Stimulated activated naive CD4-positive, alpha-beta T cell treated with Interleukin-2 at 50 U/mL for 16 hours (primary cell): ENCODE measurements at regions not wholly inside any gene's neighbourhood (a gene's known extent, or its start where the extent isn't known, plus 50 kb on each side); places are given as distances from the start of the nearest gene placed in this dataset.

ENCODE experiments used
- DNase-seq: peaks from one replicate; lab custom pipeline; 2025; lab: John Stamatoyannopoulos, UW

DNA sequence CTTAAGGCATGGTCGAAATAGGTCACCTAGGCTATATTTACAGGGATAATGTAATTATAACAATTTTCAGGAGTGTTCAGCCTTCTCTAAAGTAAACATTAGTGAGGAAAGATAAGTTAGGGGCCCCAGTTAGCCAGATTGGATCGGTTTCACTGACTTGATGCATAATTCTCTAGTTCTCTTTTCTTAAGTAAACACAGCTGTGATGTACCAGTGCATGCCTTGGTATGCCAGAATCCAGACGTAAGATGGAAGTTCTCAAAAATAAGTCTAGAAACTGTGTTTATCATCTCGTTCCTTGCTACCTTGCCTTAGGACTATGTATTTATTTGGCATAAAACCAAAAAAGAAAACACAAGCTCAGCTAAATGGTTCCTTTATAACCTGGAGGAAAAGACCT, 442.2 kb upstream of the CLINT1 start:
- DNase-seq, result no peak

- DNase-seq, result no peak
Measured at GRCh38 chr5:158300256-158300655, 441.3 kb upstream of the CLINT1 start.

- no peak for DNase-seq
Measured at GRCh38 chr5:158297002-158297527, 438.1 kb upstream of the CLINT1 start.

DNA sequence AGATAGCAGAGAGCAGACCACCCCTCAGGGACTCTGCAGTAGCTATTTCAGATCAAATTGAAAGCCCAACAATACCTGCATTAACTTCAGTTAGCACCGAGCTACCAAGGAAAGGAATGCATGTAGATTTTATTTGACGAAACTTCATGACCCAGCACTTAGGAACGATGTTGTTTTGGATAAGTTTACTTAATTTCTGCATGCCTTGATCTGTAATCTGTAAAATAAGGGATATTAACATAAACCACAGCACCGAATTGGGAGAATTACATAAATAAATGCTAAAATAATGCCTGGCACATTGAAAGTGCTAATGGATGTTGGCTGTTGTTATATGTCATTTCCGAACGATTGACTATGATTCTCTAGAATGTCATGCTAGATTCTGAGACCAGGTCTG, 435.8 kb upstream of the CLINT1 start:
- no peak for DNase-seq

GRCh38 chr5:158292981-158293380, 434.0 kb upstream of the CLINT1 start:
- DNase-seq, result no peak

- DNase-seq, result no peak
Measured at GRCh38 chr5:158289967-158290366, 431.0 kb upstream of the CLINT1 start.

GRCh38 chr5:158288272-158288657, 429.3 kb upstream of the CLINT1 start:
- no peak for DNase-seq

DNA sequence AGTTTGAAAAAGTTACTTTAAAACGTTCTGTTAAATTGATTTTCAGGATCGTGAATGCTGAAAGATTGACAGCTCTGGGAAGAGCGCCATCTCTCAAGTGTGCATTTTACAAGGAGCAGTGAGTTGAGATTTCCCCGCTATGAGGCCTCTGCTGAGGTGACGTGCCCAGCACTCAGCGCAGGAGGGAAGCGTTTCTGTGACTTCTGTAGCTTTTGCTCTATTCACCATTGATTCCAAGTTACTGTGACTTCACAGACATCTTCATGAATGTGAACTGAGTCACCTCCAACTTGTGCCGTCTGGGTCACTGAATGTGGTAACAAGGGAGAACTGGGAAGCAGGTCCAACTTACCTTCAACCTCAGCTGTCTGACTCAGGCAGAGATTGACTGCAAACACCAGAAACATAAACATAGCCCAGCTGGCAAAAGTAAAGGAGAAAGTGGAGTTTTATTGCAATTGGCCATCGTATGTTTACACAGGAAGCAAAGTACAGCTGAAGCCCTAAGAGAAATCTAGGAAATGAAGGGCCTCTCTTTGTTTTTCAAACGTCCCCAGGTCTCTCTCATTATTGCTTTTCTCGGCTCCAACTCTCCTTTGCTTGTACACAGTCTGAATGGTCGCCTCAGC, 428.8 kb upstream of the CLINT1 start:
- DNase-seq, result no peak

DNA sequence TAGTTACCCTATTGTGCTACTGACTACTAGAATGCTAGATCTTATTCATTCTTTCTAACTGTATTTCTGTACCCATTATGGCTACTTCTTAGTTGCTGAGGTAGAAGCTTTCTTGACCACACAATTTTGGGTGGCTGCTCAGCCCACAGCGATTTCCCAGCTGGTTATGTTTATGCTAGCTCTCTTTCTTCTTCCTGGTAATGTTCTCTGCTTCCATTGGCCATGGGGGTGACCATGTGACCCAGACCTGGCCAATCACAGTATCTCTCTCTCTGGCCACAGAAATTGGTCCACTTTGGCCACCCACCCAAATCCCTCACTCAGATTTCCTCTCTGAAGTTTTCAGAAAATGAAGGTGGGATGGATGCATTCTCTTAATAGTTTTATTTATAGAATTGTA, 427.9 kb upstream of the CLINT1 start:
- DNase-seq, result no peak

- no peak for DNase-seq
Measured at GRCh38 chr5:158285698-158286097, 426.8 kb upstream of the CLINT1 start.

- no peak for DNase-seq
Measured at GRCh38 chr5:158284242-158284641, 425.3 kb upstream of the CLINT1 start.

DNA sequence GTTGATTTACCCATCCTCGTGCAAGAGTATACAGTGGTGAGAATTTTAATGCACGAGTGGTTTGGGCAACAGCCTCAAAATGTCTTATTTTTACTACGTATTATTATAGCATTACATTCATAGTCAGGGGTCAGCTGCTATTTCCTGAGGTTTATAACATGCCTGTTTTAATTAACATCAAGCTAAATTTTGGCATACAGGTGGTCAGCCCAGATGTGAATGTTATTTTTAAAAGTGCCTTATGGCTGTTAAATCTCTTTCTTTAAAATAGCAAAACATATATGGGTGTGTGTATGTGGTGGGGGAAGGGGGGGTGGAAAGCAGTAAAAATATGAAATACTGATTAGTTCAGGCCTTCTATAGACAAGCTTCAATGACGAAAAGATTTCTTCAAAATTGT, 424.5 kb upstream of the CLINT1 start:
- DNase-seq, result no peak

- DNase-seq, result no peak
Measured at GRCh38 chr5:158278216-158278925, 419.4 kb upstream of the CLINT1 start.

- DNase-seq, result no peak
Measured at GRCh38 chr5:158277276-158277675, 418.3 kb upstream of the CLINT1 start.

GRCh38 chr5:158276692-158277091, 417.7 kb upstream of the CLINT1 start:
- DNase-seq, result no peak

GRCh38 chr5:158275511-158275910, 416.6 kb upstream of the CLINT1 start:
- DNase-seq, result no peak

DNA sequence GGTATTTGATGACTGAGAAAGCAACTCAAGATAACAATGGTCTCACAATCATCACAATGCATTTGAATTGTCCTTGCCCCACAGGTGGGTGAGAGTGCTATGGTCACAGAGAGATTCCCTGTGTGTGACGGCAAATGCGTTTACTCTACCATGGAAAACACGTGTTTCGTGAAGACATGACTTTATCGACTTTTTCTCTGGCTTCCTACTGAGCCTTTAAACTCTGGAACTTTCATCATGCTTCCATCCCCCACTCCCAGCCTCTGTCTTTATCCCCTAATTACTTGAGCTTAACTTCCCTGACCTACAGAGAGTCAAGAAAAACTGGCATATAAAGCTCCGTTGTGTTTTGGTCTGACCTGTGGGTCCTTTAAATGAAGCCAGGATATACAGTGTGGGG, 414.1 kb upstream of the CLINT1 start:
- DNase-seq, result no peak

- no peak for DNase-seq
Measured at GRCh38 chr5:158272409-158272808, 413.5 kb upstream of the CLINT1 start.

DNA sequence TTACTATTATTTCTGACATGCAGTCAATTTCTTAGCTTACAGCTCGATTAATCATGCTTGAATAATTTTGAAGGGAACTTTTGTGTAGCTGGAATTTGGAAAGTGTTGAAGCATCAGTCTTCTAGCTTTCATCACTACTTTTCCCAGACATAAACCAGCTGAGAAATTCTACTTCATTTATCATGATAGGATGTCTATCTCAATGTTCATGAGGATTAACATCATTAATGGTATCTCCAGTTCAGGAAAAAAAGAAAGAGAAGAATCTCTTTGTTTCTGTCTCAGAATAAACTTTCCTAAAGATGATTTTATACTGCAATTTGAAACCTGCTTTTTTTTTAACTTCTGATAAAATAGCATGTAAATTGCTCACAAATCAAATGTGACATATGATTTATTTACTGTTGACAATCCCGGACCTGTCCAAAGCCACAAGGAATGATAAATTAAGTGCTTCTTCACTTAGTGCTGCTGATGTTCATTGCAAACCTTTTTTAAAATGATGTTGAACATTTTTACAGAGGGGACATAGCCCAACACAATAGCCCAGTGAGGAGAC, 412.1 kb upstream of the CLINT1 start:
- DNase-seq, result no peak

DNA sequence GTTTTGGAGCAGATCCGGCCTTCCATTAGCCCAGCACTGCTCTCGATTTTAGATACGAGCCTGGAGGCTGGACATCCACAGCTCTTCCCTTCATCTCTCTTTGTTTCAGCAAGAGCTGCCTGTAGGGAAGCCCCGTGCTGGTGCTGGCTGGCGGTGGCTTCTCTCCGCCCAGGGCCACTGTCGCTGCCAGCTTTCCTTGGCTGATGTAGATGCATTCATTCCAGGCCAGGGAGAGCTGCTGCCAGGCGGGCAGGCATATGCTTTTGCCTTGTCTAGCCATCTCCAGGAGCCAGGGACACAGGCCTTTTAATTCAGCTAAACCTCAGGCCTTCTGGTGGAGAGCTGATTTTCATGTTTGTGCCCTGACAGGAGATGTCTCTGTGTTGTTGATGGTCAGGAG, 409.3 kb upstream of the CLINT1 start:
- DNase-seq, result no peak

DNA sequence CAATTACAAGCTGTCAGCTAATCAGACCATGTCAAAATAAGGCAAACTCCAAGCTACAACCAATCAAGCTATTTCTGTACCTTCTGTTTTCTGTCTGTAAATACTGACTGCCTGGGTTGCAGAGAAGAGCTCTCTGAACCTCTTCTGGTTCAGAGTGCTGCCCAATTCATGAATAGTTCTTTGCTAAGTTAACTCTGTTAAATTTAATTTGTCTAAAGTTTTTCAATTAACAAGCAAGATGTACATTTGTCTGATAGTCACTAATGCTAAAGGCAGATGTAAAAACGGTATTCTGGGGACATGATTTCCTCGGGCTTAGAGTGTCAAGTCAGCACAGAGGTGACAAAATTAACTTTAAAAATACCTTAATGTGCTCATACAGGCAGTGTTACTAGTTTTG, 408.3 kb upstream of the CLINT1 start:
- DNase-seq, result no peak

DNA sequence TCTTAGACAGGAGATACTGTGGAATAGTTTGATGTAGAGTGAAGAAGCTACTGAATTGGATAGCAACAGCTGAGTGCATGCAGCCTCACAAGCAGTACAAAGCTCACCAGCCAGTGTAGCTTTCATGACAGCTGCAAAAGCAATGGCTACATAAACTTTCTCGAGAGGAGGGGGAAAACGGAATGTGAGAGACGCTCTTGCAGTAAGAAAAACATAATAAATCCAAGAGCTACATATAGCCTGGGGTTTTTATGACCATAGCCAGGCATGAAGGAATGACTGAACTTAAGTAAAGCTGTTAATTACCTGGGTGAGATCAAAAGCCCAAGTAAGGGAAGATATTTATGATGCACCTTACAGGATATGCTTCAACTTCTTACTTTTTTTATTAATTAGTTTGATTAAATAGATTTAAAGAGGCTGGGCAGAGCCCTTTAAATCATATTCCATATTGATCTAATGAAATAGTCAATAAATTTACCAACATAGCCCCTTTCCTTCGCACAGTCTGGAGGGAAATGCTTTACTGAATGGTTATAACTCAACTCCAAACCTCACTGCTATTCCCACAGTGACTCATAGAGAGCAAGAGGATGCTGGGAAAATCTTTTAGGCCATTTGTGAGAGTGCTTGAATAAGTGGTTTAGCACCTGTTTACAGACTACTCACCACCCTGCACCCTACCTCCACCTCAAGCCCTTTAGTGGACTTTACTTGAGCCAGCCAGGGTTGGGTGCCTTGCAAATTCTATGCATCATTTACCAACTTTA, 407.2 kb upstream of the CLINT1 start:
- no peak for DNase-seq

- DNase-seq, result no peak
Measured at GRCh38 chr5:158265346-158265745, 406.4 kb upstream of the CLINT1 start.
